Caco-2 (cell line): ENCODE measurements at regions not wholly inside any gene's neighbourhood (a gene's known extent, or its start where the extent isn't known, plus 50 kb on each side); places are given as distances from the start of the nearest gene placed in this dataset.
"Not testable (repeated sequence)": the region's sequence is repeated elsewhere in the genome, so short reads cannot be mapped to it uniquely, and the experiment has no call there.

Experiments
- BruUV-seq: library from RNA; stranded (reverse); fragments of 400-500 nt; replicated peaks from 2 replicates; lab custom pipeline; 2021; lab: Mats Ljungman, UMichigan
- CTCF ChIA-PET: fragments of 300-600 bp; sonication (Branson Sonifier 250); formaldehyde crosslinking; loops from one replicate; lab custom pipeline; 2022; ENCODE audit warnings: antibody characterized with exemption; lab: Charles Lee
- POLR2A ChIA-PET: fragments of 300-600 bp; sonication (Branson Sonifier 250); formaldehyde crosslinking; loops from one replicate; lab custom pipeline; 2022; ENCODE audit warnings: antibody characterized with exemption; lab: Charles Lee
- DNase-seq, 2 experiments: peaks; one replicate each; pipeline versions ENCODE4 v3.0.0 to v3.0.0-alpha.2; 2020 to 2022
- H3K27me3 ChIP-seq: replicated peaks from 2 replicates; pipeline ENCODE4 v1.6.0; 2011; ENCODE audit warnings: low read length; ENCODE audit not compliant: control insufficient read depth, insufficient read depth
- H3K36me3 ChIP-seq: 2 replicates; pipeline ENCODE4 v1.5.1; 2011; ENCODE audit warnings: low read length; ENCODE audit not compliant: control insufficient read depth, insufficient read depth
- H3K4me1 ChIP-seq: fragments of 250-450 bp; sonication (Bioruptor Pico); 2 replicates; pipeline ENCODE4 v1.5.1; 2020; ENCODE audit warnings: mild to moderate bottlenecking
- H3K4me3 ChIP-seq: 2 replicates; pipeline ENCODE4 v1.5.1; 2011; ENCODE audit warnings: low read depth, mild to moderate bottlenecking, control low read depth, low read length
- H3K9me3 ChIP-seq: fragments of 250-450 bp; sonication (Bioruptor Pico); 2 replicates; pipeline ENCODE4 v1.5.1; 2020; ENCODE audit warnings: mild to moderate bottlenecking, moderate library complexity
- H3K27ac Mint-ChIP-seq: one replicate; pipeline ENCODE4 v1.8.0; 2022; ENCODE audit warnings: mixed read lengths; ENCODE audit not compliant: unreplicated experiment
- H3K27me3 Mint-ChIP-seq: one replicate; pipeline ENCODE4 v1.8.0; 2022; ENCODE audit warnings: mixed read lengths; ENCODE audit not compliant: insufficient read depth, unreplicated experiment
- H3K36me3 Mint-ChIP-seq: one replicate; pipeline ENCODE4 v1.8.0; 2022; ENCODE audit warnings: mild to moderate bottlenecking, mixed read lengths; ENCODE audit not compliant: insufficient read depth, unreplicated experiment
- H3K4me1 Mint-ChIP-seq: one replicate; pipeline ENCODE4 v1.8.0; 2022; ENCODE audit warnings: low read depth, mixed read lengths; ENCODE audit not compliant: unreplicated experiment
- H3K4me3 Mint-ChIP-seq: one replicate; pipeline ENCODE4 v1.8.0; 2022; ENCODE audit warnings: mild to moderate bottlenecking, moderate library complexity, mixed read lengths; ENCODE audit not compliant: unreplicated experiment
- H3K9me3 Mint-ChIP-seq: one replicate; pipeline ENCODE4 v1.8.0; 2022; ENCODE audit warnings: mixed read lengths; ENCODE audit not compliant: unreplicated experiment
- intact Hi-C: fragments of 100-400 bp; cut with micrococcal nuclease; formaldehyde crosslinking; loops from one replicate; pipeline ENCODE4 v1.10.0; 2022; ENCODE audit not compliant: unreplicated experiment
- TF ChIP-seq, protein P1 (sequence below), 2 experiments: fragments of 200-600 bp in 1 of 2; IDR thresholded peaks; 1 replicate in 1 of 2; 2 replicates in 1 of 2; pipeline versions ENCODE4 v1.5.1 to v1.8.0; 2011 to 2022; ENCODE audit warnings: antibody characterized with exemption in 1 of 2, control low read depth in 1 of 2, inconsistent platforms in 1 of 2, low read depth in 1 of 2, low read length in 1 of 2, mild to moderate bottlenecking in 1 of 2, moderate library complexity in 1 of 2; ENCODE audit not compliant: insufficient read depth in 1 of 2, severe bottlenecking in 1 of 2, unreplicated experiment in 1 of 2

DNA sequence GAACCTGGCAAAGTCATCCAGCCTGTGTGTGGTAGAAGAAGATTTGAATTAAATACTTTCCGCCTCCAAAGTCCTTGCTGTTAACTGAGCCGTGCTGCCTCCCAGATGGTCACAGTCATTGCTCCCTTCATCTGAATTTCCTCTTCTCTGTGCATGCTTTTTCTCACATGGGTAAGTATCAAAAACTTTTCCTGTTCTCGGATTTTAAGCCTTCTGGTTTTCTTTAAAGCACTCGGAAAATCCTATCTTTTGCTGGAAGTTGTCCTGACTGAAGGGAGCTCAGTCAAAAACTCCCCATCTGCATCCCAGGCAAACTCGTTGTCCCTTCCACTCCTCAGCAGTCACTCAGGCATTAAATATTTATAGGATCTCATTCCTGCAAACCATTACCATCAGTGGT, 290.0 kb upstream of the PIK3R1 start:
- DNase-seq: no peak
- no TSS peak for BruUV-seq
- H3K4me3 Mint-ChIP-seq: no peak overlapping the region
- no peak overlapping the region for H3K27ac Mint-ChIP-seq
- H3K4me1 Mint-ChIP-seq: peaks cover 6% of the 10 kb centered on the region
- intact Hi-C loops: no loop called here
- Histone ChIP-seq H3K4me1 (no peaks in the 10 kb centered on the region), H3K36me3 (no peaks in the 10 kb centered on the region), H3K9me3 (no peaks in the 10 kb centered on the region), H3K27me3 (no peaks in the 10 kb centered on the region), H3K4me3 (no peak overlapping the region)
- no peaks in the 10 kb centered on the region for H3K36me3 Mint-ChIP-seq
- peaks cover 8% of the 10 kb centered on the region for H3K9me3 Mint-ChIP-seq
- ChIA-PET CTCF (no interaction called here), POLR2A (no interaction called here)
- TF ChIP-seq, protein P1, sequence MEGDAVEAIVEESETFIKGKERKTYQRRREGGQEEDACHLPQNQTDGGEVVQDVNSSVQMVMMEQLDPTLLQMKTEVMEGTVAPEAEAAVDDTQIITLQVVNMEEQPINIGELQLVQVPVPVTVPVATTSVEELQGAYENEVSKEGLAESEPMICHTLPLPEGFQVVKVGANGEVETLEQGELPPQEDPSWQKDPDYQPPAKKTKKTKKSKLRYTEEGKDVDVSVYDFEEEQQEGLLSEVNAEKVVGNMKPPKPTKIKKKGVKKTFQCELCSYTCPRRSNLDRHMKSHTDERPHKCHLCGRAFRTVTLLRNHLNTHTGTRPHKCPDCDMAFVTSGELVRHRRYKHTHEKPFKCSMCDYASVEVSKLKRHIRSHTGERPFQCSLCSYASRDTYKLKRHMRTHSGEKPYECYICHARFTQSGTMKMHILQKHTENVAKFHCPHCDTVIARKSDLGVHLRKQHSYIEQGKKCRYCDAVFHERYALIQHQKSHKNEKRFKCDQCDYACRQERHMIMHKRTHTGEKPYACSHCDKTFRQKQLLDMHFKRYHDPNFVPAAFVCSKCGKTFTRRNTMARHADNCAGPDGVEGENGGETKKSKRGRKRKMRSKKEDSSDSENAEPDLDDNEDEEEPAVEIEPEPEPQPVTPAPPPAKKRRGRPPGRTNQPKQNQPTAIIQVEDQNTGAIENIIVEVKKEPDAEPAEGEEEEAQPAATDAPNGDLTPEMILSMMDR (IDR thresholded peaks at IDR 0.05; ENCODE audit: insufficient read depth in 1 of 2, low read depth in 1 of 2, low read length in 1 of 2, severe bottlenecking in 1 of 2, unreplicated experiment in 1 of 2): no peak
- H3K27me3 Mint-ChIP-seq: no peaks in the 10 kb centered on the region

- Histone ChIP-seq H3K4me1 (no peaks in the 10 kb centered on the region), H3K9me3 (no peaks in the 10 kb centered on the region), H3K36me3 (no peaks in the 10 kb centered on the region), H3K27me3 (no peaks in the 10 kb centered on the region), H3K4me3 (no peak overlapping the region)
- Mint-ChIP-seq H3K36me3 (no peaks in the 10 kb centered on the region), H3K4me1 (peaks cover 6% of the 10 kb centered on the region), H3K4me3 (no peak overlapping the region), H3K9me3 (peaks cover 17% of the 10 kb centered on the region), H3K27ac (no peak overlapping the region), H3K27me3 (no peaks in the 10 kb centered on the region)
- intact Hi-C loops: no loop called here
- CTCF ChIA-PET: no interaction called here
- TF ChIP-seq, protein P1 (IDR thresholded peaks at IDR 0.05; ENCODE audit: insufficient read depth in 1 of 2, low read depth in 1 of 2, low read length in 1 of 2, severe bottlenecking in 1 of 2, unreplicated experiment in 1 of 2): no peak
- BruUV-seq: no TSS peak
- no peak for DNase-seq
- POLR2A ChIA-PET: no interaction called here
Measured at GRCh38 chr5:67921004-67921601, 294.5 kb upstream of the PIK3R1 start.

DNA sequence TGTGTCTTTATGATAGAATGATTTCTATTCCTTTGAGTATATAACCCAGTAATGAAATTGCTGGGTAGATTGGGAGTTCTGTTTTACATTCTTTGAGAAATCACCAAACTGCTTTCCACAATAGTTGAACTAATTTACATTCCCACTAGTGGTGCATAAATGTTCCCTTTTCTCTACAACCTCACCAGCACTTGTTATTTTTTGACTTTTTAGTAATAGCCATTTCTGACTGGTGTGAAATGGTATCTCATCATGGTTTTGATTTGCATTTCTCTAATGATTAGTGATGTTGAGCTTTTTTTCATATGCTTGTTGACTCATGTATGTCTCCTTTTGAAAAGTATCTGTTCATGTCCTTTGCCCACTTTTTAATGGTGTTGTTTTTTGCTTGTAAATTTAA, 296.0 kb upstream of the PIK3R1 start:
- H3K9me3 ChIP-seq, H3K36me3 Mint-ChIP-seq, BruUV-seq, DNase-seq, H3K36me3 ChIP-seq, H3K27ac Mint-ChIP-seq, H3K4me3 Mint-ChIP-seq, CTCF ChIA-PET, H3K4me1 ChIP-seq, intact Hi-C loops, H3K4me1 Mint-ChIP-seq, H3K4me3 ChIP-seq, POLR2A ChIA-PET, H3K27me3 ChIP-seq, H3K27me3 Mint-ChIP-seq: not testable (repeated sequence)
- peaks cover 17% of the 10 kb centered on the region for H3K9me3 Mint-ChIP-seq

DNA sequence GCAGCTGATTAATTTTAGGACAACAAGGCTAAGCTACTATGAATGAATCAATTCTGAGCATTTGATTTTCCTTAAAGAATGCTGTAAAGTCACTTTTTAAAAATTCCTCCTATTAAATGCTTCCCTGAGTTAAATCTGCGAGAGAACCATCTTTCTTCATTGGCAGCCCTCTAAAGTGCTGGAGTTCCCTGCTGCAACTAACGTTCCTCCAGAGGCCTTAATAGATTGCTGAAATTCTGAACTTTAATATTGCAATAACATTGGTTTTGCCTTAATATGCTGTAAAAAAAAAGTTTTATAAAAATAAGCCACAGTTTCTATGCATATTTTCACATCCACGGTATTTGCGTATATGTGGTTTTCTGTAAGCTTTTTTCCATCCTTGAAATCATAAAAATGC, 298.0 kb upstream of the PIK3R1 start:
- intact Hi-C loops: no loop called here
- Mint-ChIP-seq H3K4me3 (no peak overlapping the region), H3K9me3 (peaks cover 17% of the 10 kb centered on the region), H3K4me1 (peaks cover 5% of the 10 kb centered on the region), H3K27me3 (no peaks in the 10 kb centered on the region), H3K27ac (no peak overlapping the region), H3K36me3 (no peaks in the 10 kb centered on the region)
- Histone ChIP-seq H3K9me3 (no peaks in the 10 kb centered on the region), H3K27me3 (no peaks in the 10 kb centered on the region), H3K4me1 (no peaks in the 10 kb centered on the region), H3K36me3 (no peaks in the 10 kb centered on the region), H3K4me3 (no peak overlapping the region)
- CTCF ChIA-PET: no interaction called here
- no peak for DNase-seq
- POLR2A ChIA-PET: no interaction called here
- TF ChIP-seq, protein P1 (IDR thresholded peaks at IDR 0.05; ENCODE audit: insufficient read depth in 1 of 2, low read depth in 1 of 2, low read length in 1 of 2, severe bottlenecking in 1 of 2, unreplicated experiment in 1 of 2): no peak
- no TSS peak for BruUV-seq
